ENCODE measurements at regions not wholly inside any gene's neighbourhood (a gene's known extent, or its start where the extent isn't known, plus 50 kb on each side); places are given as distances from the start of the nearest gene placed in this dataset.

DNA sequence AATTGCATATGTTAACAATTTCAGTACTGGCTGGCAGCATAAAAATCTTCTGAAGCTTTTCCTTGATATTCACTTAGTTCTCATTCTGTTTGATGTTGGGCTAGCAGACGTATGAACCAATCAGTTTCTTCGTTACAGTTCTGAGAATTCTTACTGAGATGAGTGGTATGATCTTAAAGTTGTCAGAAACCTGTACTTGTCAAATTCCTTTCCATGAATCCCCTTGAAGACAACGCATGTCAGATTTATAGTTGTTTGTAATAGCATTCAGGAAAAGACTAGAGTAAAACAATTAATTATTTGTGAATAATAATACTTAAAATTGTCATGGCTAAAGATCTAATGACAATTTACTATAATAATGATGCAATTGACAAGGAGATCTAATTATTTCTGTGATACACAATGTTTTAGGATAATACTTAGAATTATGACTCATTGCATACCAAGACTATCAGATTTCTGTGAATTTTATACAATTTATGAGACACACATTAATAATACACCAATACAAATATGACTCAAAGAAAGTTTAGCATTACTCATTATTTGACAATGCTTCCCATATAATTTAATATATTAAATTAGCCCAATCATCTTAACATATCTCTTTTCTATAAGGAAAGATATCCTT lies 447.2 kb downstream of the RFC3 start:
- H3K4me3 ChIP-seq (ENCODE audit: control insufficient read depth, low read depth, low read length), result no peak overlapping the region
- DNase-seq (ENCODE audit: low read depth), result no peak
- TF ChIP-seq, protein P1, sequence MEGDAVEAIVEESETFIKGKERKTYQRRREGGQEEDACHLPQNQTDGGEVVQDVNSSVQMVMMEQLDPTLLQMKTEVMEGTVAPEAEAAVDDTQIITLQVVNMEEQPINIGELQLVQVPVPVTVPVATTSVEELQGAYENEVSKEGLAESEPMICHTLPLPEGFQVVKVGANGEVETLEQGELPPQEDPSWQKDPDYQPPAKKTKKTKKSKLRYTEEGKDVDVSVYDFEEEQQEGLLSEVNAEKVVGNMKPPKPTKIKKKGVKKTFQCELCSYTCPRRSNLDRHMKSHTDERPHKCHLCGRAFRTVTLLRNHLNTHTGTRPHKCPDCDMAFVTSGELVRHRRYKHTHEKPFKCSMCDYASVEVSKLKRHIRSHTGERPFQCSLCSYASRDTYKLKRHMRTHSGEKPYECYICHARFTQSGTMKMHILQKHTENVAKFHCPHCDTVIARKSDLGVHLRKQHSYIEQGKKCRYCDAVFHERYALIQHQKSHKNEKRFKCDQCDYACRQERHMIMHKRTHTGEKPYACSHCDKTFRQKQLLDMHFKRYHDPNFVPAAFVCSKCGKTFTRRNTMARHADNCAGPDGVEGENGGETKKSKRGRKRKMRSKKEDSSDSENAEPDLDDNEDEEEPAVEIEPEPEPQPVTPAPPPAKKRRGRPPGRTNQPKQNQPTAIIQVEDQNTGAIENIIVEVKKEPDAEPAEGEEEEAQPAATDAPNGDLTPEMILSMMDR (conservative IDR thresholded peaks at IDR 0.05; ENCODE audit: control insufficient read depth, insufficient read depth, low read depth, low read length), result no peak

DNA sequence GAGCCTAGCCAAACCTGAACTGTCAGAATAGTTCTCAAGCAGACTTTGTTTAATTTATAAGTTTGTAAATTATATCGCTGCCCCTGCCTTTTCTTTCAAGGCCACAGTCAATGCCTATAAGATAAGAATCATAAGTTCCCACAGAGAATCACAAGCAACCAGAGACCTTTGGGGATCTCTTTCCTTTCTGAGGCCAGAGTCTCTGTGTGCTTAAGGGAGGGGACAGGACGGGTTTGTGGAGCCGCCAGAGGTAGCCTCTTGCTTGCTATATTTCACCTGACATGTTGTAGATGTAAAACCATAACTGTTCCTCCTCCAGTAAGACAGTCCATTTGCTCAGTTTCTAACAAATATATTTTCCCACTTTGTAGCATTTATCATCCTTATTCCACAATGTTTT lies 458.8 kb downstream of the RFC3 start:
- no peak overlapping the region for H3K4me3 ChIP-seq (ENCODE audit: control insufficient read depth, low read depth, low read length)
- TF ChIP-seq, protein P1 (conservative IDR thresholded peaks at IDR 0.05; ENCODE audit: control insufficient read depth, insufficient read depth, low read depth, low read length), result no peak
- DNase-seq (ENCODE audit: low read depth), result no peak

DNA sequence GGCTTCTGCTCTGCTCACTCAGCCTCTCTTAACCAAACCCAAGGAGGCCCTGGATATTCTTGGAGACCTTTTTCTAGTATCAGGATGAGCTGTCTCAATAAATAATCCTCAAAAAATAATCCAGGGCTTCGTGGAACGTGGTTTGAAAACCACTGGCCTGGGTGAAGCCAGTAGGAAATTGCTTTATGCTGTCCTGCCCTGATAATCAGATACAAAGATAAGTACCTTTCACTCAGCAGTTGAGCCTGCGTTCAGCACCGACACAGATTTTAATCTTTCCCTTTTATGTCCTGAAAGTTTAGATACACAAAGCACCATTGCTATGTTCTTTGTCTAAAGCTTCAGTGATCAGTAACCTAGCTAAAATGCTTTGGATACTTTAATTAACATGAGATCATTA lies 460.0 kb downstream of the RFC3 start:
- H3K4me3 ChIP-seq (ENCODE audit: control insufficient read depth, low read depth, low read length), result no peak overlapping the region
- TF ChIP-seq, protein P1 (conservative IDR thresholded peaks at IDR 0.05; ENCODE audit: control insufficient read depth, insufficient read depth, low read depth, low read length), result no peak
- no peak for DNase-seq (ENCODE audit: low read depth)

DNA sequence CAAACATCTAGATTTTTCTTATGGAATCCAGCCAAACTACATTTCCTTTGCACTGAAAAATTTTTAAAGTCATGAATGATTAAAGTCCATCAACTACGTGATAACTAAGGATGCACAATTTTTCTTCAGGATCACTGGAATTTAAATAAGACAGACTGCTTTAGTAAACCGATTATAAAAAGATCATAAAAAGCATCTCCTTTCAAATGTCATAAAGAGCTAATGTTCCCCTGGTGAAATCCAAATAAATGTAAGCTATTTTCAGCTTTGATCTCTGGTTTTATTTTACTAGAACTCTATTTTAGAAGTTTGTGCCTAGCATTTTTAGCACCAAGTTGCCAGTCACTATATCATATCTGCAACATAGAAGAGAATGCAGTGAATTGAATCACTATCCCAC lies 460.8 kb downstream of the RFC3 start:
- no peak for DNase-seq (ENCODE audit: low read depth)
- TF ChIP-seq, protein P1 (conservative IDR thresholded peaks at IDR 0.05; ENCODE audit: control insufficient read depth, insufficient read depth, low read depth, low read length), result no peak

DNA sequence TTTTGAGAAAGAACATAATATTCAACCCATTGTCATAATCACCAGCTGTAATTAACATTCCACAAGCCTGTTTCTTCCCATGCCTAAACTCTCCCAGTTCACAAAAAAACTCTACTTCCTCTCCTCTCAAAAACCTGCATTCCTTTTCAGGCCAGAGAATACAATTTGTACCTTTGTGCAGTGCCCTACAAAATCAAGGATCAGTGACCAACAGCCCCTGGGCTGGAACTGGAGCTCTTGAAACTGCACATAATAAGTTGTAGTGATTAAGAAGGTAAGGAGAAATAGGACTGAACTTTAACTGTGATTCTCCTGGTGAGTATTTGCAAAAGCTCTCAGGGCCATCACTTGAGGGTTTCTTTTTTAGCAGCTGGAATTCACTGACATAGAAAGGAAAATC lies 472.7 kb downstream of the RFC3 start:
- TF ChIP-seq, protein P1 (conservative IDR thresholded peaks at IDR 0.05; ENCODE audit: control insufficient read depth, insufficient read depth, low read depth, low read length), result no peak
- no peak for DNase-seq (ENCODE audit: low read depth)

More for the DNA sequence above, 460.8 kb downstream of the RFC3 start:
- H3K4me3 ChIP-seq (ENCODE audit: control insufficient read depth, low read depth, low read length), result no peak overlapping the region

DNA sequence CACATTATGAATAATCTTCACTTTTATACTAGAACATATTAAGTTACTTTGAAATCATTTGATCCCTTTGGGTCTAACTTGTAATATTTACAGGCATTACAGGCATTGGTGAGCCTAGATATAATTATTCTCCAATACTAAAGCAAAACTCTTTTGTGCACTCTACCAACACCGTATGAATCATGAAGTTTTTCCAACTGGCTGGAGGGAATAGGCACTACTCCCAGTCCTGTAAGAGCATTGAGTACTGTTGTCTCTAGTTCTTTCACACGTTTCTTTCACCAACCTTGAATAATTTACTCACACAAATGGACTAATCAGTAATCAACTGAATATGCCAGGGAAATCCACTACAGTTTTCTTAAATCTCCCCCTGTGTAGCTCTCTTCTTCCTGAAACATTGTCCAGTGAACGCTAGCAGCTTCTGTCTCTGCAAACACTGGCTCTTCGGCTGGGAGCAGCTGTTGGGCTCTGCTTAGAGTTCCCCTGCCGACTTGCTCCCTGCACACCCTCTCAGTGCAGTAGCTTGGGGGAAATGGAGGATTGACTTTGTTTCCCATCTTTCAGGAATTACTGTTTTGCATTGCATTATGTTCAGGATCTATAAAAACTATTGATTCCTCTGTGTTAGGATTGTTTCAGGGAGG lies 476.7 kb downstream of the RFC3 start:
- TF ChIP-seq, protein P1 (conservative IDR thresholded peaks at IDR 0.05; ENCODE audit: control insufficient read depth, insufficient read depth, low read depth, low read length), result no peak
- no peak for DNase-seq (ENCODE audit: low read depth)
- no peak overlapping the region for H3K4me3 ChIP-seq (ENCODE audit: control insufficient read depth, low read depth, low read length)

More for the DNA sequence above, 472.7 kb downstream of the RFC3 start:
- no peak overlapping the region for H3K4me3 ChIP-seq (ENCODE audit: control insufficient read depth, low read depth, low read length)
